Uterus (tissue), 2 donors: ENCODE measurements at regions not wholly inside any gene's neighbourhood (a gene's known extent, or its start where the extent isn't known, plus 50 kb on each side); places are given as distances from the start of the nearest gene placed in this dataset.

Experiments used
- POLR2A ChIP-seq, 2 donors: fragments of 450-650 bp; IDR thresholded peaks; one replicate each; pipeline ENCODE4 v1.6.1; 2016; ENCODE audit warnings: antibody characterized with exemption in 2 of 2, mild to moderate bottlenecking in 1 of 2, moderate library complexity in 1 of 2
- TF ChIP-seq, protein P1 (sequence below), 4 experiments: fragments of 200-600 bp in 2 of 4; fragments of 450-650 bp in 2 of 4; sonication (generic) in 2 of 4; IDR thresholded peaks; one replicate each; pipeline ENCODE4 v1.5.1; 2016 to 2019; ENCODE audit warnings: antibody characterized with exemption in 4 of 4, mild to moderate bottlenecking in 2 of 4, moderate library complexity in 1 of 4

- TF ChIP-seq, protein P1, sequence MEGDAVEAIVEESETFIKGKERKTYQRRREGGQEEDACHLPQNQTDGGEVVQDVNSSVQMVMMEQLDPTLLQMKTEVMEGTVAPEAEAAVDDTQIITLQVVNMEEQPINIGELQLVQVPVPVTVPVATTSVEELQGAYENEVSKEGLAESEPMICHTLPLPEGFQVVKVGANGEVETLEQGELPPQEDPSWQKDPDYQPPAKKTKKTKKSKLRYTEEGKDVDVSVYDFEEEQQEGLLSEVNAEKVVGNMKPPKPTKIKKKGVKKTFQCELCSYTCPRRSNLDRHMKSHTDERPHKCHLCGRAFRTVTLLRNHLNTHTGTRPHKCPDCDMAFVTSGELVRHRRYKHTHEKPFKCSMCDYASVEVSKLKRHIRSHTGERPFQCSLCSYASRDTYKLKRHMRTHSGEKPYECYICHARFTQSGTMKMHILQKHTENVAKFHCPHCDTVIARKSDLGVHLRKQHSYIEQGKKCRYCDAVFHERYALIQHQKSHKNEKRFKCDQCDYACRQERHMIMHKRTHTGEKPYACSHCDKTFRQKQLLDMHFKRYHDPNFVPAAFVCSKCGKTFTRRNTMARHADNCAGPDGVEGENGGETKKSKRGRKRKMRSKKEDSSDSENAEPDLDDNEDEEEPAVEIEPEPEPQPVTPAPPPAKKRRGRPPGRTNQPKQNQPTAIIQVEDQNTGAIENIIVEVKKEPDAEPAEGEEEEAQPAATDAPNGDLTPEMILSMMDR (IDR thresholded peaks at IDR 0.05) = no peak
- TF ChIP-seq POLR2A (IDR thresholded peaks at IDR 0.05) = no peak
These were observed 1417.5 kb upstream of the SEL1L start for GRCh38 chr14:82951171-82951570.
